Peyer's patch (tissue), 4 donors: ENCODE measurements at regions not wholly inside any gene's neighbourhood (a gene's known extent, or its start where the extent isn't known, plus 50 kb on each side); places are given as distances from the start of the nearest gene placed in this dataset.

Experiments used
- CTCF ChIP-seq, 6 experiments: fragments of 450-650 bp in 4 of 6; fragments of 200-600 bp in 2 of 6; sonication (generic) in 1 of 6; IDR thresholded peaks; one replicate each; pipeline ENCODE4 v1.5.1; 2017 to 2019; ENCODE audit warnings: antibody characterized with exemption in 6 of 6, mild to moderate bottlenecking in 3 of 6, moderate library complexity in 1 of 6
- POLR2A ChIP-seq, 2 donors: fragments of 450-650 bp; IDR thresholded peaks; one replicate each; pipeline ENCODE4 v1.5.1; 2017; ENCODE audit warnings: antibody characterized with exemption in 2 of 2, mild to moderate bottlenecking in 2 of 2, moderate library complexity in 2 of 2

- TF ChIP-seq CTCF (IDR thresholded peaks at IDR 0.05) (no peak), POLR2A (IDR thresholded peaks at IDR 0.05) (no peak)
Measured at GRCh38 chr6:6402006-6402405, 81.5 kb upstream of the F13A1 start.
